GM20000 (cell line): ENCODE measurements at regions not wholly inside any gene's neighbourhood (a gene's known extent, or its start where the extent isn't known, plus 50 kb on each side); places are given as distances from the start of the nearest gene placed in this dataset.
A peak's percentile ranks its signal among the peaks of the same experiment; 100 is the strongest.

Experiments used
- DNase-seq: peaks from one replicate; pipeline ENCODE4 v3.0.0; 2012; ENCODE audit warnings: low spot score
- TF ChIP-seq, protein P1 (sequence below): IDR thresholded peaks from 2 replicates; pipeline ENCODE4 v1.5.1; 2012; ENCODE audit warnings: mild to moderate bottlenecking, control low read depth; ENCODE audit errors: extremely low read depth, missing control alignments

- no peak for DNase-seq
- TF ChIP-seq, protein P1, sequence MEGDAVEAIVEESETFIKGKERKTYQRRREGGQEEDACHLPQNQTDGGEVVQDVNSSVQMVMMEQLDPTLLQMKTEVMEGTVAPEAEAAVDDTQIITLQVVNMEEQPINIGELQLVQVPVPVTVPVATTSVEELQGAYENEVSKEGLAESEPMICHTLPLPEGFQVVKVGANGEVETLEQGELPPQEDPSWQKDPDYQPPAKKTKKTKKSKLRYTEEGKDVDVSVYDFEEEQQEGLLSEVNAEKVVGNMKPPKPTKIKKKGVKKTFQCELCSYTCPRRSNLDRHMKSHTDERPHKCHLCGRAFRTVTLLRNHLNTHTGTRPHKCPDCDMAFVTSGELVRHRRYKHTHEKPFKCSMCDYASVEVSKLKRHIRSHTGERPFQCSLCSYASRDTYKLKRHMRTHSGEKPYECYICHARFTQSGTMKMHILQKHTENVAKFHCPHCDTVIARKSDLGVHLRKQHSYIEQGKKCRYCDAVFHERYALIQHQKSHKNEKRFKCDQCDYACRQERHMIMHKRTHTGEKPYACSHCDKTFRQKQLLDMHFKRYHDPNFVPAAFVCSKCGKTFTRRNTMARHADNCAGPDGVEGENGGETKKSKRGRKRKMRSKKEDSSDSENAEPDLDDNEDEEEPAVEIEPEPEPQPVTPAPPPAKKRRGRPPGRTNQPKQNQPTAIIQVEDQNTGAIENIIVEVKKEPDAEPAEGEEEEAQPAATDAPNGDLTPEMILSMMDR: no peak
Measured at GRCh38 chr3:187618722-187619121, 51.5 kb downstream of the SST start.

DNA sequence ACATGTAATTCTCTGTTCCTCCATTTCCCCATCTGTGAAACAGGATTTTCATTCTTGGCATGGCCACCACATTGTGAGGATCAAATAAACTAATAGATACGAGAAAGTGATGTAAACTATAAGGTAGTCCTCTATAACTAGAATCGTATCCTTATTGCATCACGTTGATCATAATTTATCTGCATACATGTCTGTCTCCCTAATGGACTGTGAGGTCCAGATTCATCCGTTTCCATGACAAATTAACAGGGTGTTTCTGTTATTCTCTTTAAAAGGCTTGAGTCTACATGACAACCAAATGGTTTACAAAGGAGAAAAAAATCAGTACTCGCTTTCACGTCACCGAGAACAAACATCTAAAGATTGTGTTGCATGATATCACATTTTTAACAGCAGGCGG is 53.0 kb downstream of the SST start:
- TF ChIP-seq, protein P1: no peak

DNA sequence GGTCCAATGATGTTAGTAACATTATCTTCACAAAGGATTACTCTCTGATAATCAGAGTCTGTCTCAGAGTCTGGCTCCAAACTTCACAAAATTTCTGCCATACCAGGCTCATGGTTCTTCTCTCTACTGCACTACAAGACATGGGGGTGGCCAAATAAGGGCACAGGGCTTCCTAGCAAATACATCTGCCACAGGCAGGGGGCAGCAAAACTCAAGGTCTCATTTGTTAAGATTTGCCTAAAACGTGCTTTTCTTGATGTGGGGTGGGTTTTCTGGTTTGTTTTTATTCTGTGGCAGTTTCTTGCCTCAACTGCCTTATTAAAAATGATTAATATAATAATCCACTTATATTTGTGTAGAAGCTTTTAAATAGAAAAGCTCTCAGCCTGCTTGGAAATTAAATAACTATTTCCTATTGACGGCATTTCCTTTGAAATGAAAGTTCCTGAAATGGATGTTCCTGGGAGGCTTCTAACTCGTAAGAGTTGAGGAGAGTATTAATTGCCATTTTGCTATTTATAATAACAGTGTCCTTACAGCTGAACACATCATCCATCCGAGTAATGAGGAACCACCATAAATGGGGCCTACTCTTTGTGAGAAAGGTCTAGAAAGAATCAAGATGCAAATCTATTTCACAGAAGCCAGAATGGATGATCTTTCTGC is 53.8 kb downstream of the SST start:
- peak; percentile 48 for DNase-seq
- TF ChIP-seq, protein P1: peak; percentile 42

More for the DNA sequence above, 53.0 kb downstream of the SST start:
- no peak for DNase-seq

DNA sequence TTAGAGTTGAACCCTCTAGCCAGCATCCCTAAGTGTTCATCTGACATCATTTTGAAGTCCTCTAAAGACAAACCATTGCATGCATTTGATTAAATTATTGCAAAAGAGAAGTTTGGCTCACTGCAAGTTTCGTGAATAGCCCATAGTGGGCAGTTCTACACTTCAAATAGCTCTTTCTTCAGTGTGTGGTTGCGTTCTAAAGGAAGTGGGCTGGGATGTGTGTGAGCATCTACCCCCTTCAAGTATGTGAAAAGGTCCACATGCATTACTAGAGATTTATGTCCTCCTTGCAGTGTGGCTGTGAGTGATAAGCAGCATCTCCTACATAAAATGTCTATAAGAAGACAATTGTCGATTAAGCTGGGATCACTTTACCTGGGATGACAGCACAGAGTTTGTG is 54.6 kb downstream of the SST start:
- TF ChIP-seq, protein P1: no peak
- DNase-seq: no peak

GRCh38 chr3:187612656-187613055 is 57.5 kb downstream of the SST start:
- no peak for DNase-seq
- TF ChIP-seq, protein P1: no peak

DNA sequence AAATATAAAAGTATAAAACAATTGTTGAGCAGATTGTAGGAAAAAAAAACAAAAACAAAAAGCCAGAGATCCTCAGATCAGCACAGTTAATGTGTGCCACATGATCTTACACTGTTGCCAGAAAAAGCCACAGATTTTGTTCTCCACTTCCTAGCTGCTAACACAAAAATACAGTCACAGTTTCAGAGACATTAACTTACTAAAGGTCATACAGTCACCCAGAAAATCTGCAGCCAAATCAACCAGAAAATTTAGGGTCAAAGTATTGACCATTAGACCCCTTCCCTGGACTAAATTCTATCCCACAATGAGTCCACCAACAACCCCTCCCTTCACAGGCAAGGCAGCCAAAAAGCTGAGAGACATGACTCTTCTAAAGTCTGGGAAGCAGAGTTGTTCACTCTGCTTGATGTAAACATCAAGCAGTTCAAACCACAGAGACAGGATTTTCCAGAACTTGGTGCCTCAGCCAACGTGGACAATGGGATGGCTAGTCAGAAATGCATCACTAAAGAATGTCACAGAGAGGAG is 59.1 kb downstream of the SST start:
- TF ChIP-seq, protein P1: no peak
- no peak for DNase-seq

GRCh38 chr3:187594272-187594671 is 75.9 kb downstream of the SST start:
- no peak for DNase-seq
- TF ChIP-seq, protein P1: no peak
